HepG2 (cell line): ENCODE measurements at regions not wholly inside any gene's neighbourhood (a gene's known extent, or its start where the extent isn't known, plus 50 kb on each side); places are given as distances from the start of the nearest gene placed in this dataset.
A peak's percentile ranks its signal among the peaks of the same experiment; 100 is the strongest.

Source experiments
- CBX2 ChIP-seq, 2 experiments: fragments of 200-600 bp in 1 of 2; sonication (generic); formaldehyde crosslinking in 1 of 2; IDR thresholded peaks; 2 replicates each; pipeline versions ENCODE4 v1.7.0 to v1.8.1; 2018 to 2022; ENCODE audit warnings: low read depth in 2 of 2, low read length in 1 of 2, mild to moderate bottlenecking in 1 of 2, missing genetic modification reagents in 1 of 2
- CENPT ChIP-seq: sonication (generic); formaldehyde crosslinking; IDR thresholded peaks from 2 replicates; pipeline ENCODE4 v1.8.0; 2022; ENCODE audit warnings: low read depth, mild to moderate bottlenecking, moderate library complexity, missing genetic modification reagents
- CREM ChIP-seq, 2 experiments: sonication (generic) in 1 of 2; formaldehyde crosslinking in 1 of 2; IDR thresholded peaks; 2 replicates each; pipeline versions ENCODE4 v1.4.0 to v1.6.1; 2016 to 2020; ENCODE audit warnings: antibody characterized with exemption in 1 of 2, mild to moderate bottlenecking in 1 of 2, missing genetic modification reagents in 1 of 2
- ELF4 ChIP-seq: sonication (generic); formaldehyde crosslinking; IDR thresholded peaks from 2 replicates; pipeline ENCODE4 v1.5.0; 2020; ENCODE audit warnings: missing genetic modification reagents, mild to moderate bottlenecking, moderate library complexity, borderline replicate concordance
- GLMP ChIP-seq: sonication (generic); formaldehyde crosslinking; IDR thresholded peaks from 2 replicates; pipeline ENCODE4 v1.9.0; 2021; ENCODE audit warnings: missing genetic modification reagents, mild to moderate bottlenecking, borderline replicate concordance
- GPN1 ChIP-seq: sonication (generic); formaldehyde crosslinking; IDR thresholded peaks from 2 replicates; pipeline ENCODE4 v1.5.1; 2020; ENCODE audit warnings: missing genetic modification reagents, borderline replicate concordance
- HOXA3 ChIP-seq: sonication (generic); formaldehyde crosslinking; IDR thresholded peaks from 2 replicates; pipeline ENCODE4 v1.5.0; 2020; ENCODE audit warnings: missing genetic modification reagents
- KAT8 ChIP-seq: IDR thresholded peaks from 2 replicates; pipeline ENCODE4 v1.6.1; 2016; ENCODE audit warnings: missing genetic modification reagents, missing compliant biosample characterization
- KDM6A ChIP-seq: IDR thresholded peaks from 2 replicates; pipeline ENCODE4 v1.6.1; 2016; ENCODE audit warnings: low read depth
- MIXL1 ChIP-seq: IDR thresholded peaks from 2 replicates; pipeline ENCODE4 v1.6.1; 2016
- NR2C2 ChIP-seq: sonication (generic); formaldehyde crosslinking; IDR thresholded peaks from 2 replicates; pipeline ENCODE4 v1.4.0; 2020; ENCODE audit warnings: missing genetic modification reagents, mild to moderate bottlenecking, moderate library complexity, borderline replicate concordance
- POGZ ChIP-seq: sonication (generic); formaldehyde crosslinking; IDR thresholded peaks from 2 replicates; pipeline ENCODE4 v1.4.0; 2020; ENCODE audit warnings: mild to moderate bottlenecking, missing genetic modification reagents
- POLR2G ChIP-seq: fragments of 200-400 bp; formaldehyde crosslinking; IDR thresholded peaks from 2 replicates; pipeline ENCODE4 v1.6.1; 2018; ENCODE audit warnings: mild to moderate bottlenecking, low read depth, low read length, moderate library complexity
- RBFOX2 ChIP-seq: fragments of 200-400 bp; formaldehyde crosslinking; IDR thresholded peaks from 2 replicates; pipeline ENCODE4 v1.6.1; 2017; ENCODE audit warnings: low read depth, mild to moderate bottlenecking, low read length
- RCOR2 ChIP-seq: IDR thresholded peaks from 2 replicates; pipeline ENCODE4 v1.6.1; 2016; ENCODE audit warnings: missing biosample characterization, missing genetic modification reagents
- SNAPC2 ChIP-seq: sonication (generic); formaldehyde crosslinking; IDR thresholded peaks from 2 replicates; pipeline ENCODE4 v1.8.1; 2022; ENCODE audit warnings: mild to moderate bottlenecking, missing genetic modification reagents
- TFAP4 ChIP-seq: sonication (generic); IDR thresholded peaks from 2 replicates; pipeline ENCODE4 v1.6.1; 2016; ENCODE audit warnings: low read depth, borderline replicate concordance
- TGIF2 ChIP-seq: IDR thresholded peaks from 2 replicates; pipeline ENCODE4 v1.6.1; 2016; ENCODE audit warnings: control low read depth, missing compliant biosample characterization
- ZBTB7B ChIP-seq: sonication (generic); formaldehyde crosslinking; IDR thresholded peaks from 2 replicates; pipeline ENCODE4 v1.4.0; 2020; ENCODE audit warnings: missing genetic modification reagents
- ZC3H13 ChIP-seq: sonication (generic); formaldehyde crosslinking; IDR thresholded peaks from 2 replicates; pipeline ENCODE4 v1.8.1; 2023; ENCODE audit warnings: mild to moderate bottlenecking, missing genetic modification reagents, moderate library complexity
- ZNF710 ChIP-seq: sonication (generic); formaldehyde crosslinking; IDR thresholded peaks from 2 replicates; pipeline ENCODE4 v1.5.0; 2020; ENCODE audit warnings: mild to moderate bottlenecking, missing genetic modification reagents, borderline replicate concordance
- ZNF766 ChIP-seq: sonication (generic); formaldehyde crosslinking; IDR thresholded peaks from 2 replicates; pipeline ENCODE4 v1.5.0; 2020; ENCODE audit warnings: missing genetic modification reagents, borderline replicate concordance
- TF ChIP-seq, protein P1 (sequence below): sonication (generic); formaldehyde crosslinking; IDR thresholded peaks from 2 replicates; pipeline ENCODE4 v1.4.0; 2020; ENCODE audit warnings: mild to moderate bottlenecking, low read depth, missing genetic modification reagents

GRCh38 chr3:72579581-72580245 is 268.5 kb downstream of the SHQ1 start (continued):
- TF ChIP-seq ZC3H13 (CRISPR knock-in tag): peak; percentile 54; the same call in 1 of the 2 replicates
- peak; percentile 81; the same call in 1 of the 2 replicates for TF ChIP-seq TFAP4
- peak; percentile 58; the same call in 1 of the 2 replicates for TF ChIP-seq RBFOX2
- TF ChIP-seq NR2C2: peak; percentile 83
- TF ChIP-seq HOXA3 (CRISPR knock-in tag): peak; percentile 84
- peak; percentile 70 for TF ChIP-seq POGZ (CRISPR knock-in tag)
- TF ChIP-seq SNAPC2 (CRISPR knock-in tag): peak; percentile 63; the same call in 1 of the 2 replicates
- no peak for TF ChIP-seq GPN1 (CRISPR knock-in tag)
- TF ChIP-seq ZBTB7B (CRISPR knock-in tag): peak; percentile 72; the same call in 1 of the 2 replicates
- 0 out of 2 replicates have a peak, but pooled peaks have one; percentile 42 for TF ChIP-seq ZNF766 (CRISPR knock-in tag)
- TF ChIP-seq, protein P1, sequence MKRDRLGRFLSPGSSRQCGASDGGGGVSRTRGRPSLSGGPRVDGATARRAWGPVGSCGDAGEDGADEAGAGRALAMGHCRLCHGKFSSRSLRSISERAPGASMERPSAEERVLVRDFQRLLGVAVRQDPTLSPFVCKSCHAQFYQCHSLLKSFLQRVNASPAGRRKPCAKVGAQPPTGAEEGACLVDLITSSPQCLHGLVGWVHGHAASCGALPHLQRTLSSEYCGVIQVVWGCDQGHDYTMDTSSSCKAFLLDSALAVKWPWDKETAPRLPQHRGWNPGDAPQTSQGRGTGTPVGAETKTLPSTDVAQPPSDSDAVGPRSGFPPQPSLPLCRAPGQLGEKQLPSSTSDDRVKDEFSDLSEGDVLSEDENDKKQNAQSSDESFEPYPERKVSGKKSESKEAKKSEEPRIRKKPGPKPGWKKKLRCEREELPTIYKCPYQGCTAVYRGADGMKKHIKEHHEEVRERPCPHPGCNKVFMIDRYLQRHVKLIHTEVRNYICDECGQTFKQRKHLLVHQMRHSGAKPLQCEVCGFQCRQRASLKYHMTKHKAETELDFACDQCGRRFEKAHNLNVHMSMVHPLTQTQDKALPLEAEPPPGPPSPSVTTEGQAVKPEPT (CRISPR knock-in tag): no peak
- no peak for TF ChIP-seq KAT8
- peak; percentile 86 for TF ChIP-seq ZNF710 (CRISPR knock-in tag)
- no peak for TF ChIP-seq CENPT (CRISPR knock-in tag)
- 0 out of 2 replicates have a peak, but pooled peaks have one; percentile 38 for TF ChIP-seq ELF4
- peak; percentile 87; the same call in 1 of the 2 replicates for TF ChIP-seq KDM6A
- TF ChIP-seq POLR2G: peak; percentile 47; the same call in 1 of the 2 replicates
- TF ChIP-seq CBX2 (IDR thresholded peaks at IDR 0.05; ENCODE audit: low read depth, low read length): no peak
- no peak for TF ChIP-seq CBX2 (CRISPR knock-in tag; IDR thresholded peaks at IDR 0.05; ENCODE audit: low read depth)
- peak; percentile 78; the same call in 1 of the 2 replicates for TF ChIP-seq CREM (IDR thresholded peaks at IDR 0.05)
- TF ChIP-seq CREM (CRISPR knock-in tag; IDR thresholded peaks at IDR 0.05): no peak
- TF ChIP-seq RCOR2 (CRISPR knock-in tag): peak; percentile 63; the same call in 1 of the 2 replicates
- no peak for TF ChIP-seq GLMP (CRISPR knock-in tag)
- 0 out of 2 replicates have a peak, but pooled peaks have one; percentile 49 for TF ChIP-seq TGIF2 (CRISPR knock-in tag)
- TF ChIP-seq MIXL1 (CRISPR knock-in tag): peak; percentile 70
